ENCODE measurements at regions not wholly inside any gene's neighbourhood (a gene's known extent, or its start where the extent isn't known, plus 50 kb on each side); places are given as distances from the start of the nearest gene placed in this dataset.
"Not testable (repeated sequence)": the region's sequence is repeated elsewhere in the genome, so short reads cannot be mapped to it uniquely, and the experiment has no call there.

DNA sequence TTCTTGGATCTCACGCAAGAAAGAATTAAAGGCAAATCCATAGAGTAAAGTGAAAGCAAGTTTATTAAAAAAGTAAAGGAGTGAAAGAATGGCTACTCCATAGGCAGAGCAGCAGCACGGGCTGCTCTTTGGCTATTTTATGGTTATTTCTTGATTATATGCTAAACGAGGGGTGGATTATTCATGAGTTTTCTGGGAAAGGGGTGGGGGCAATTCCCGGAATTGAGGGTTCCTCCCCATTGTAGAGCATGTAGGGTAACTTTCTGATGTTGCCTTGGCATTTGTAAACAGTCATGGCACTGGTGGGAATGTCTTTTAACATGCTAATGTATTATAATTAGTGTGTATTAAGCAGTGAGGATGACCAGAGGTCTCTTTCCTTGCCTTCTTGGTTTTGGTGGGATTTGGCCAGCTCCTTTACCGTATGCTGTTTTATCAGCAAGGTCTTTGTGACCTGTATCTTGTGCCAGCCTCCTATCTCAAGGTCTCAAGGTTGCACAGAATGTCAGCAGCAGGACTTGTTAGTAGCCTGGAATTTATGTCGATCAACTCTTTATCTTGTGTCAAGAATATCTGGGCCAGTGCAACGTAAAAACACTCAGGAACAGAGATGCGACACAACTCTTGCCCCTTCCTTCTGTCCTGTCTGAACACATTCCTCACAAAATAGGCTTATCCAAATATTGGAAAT, 931.4 kb downstream of the QKI start:
- Mint-ChIP-seq H3K4me1 (ENCODE audit: low read depth, unreplicated experiment) (no peaks in the 10 kb centered on the region), H3K4me3 (ENCODE audit: unreplicated experiment) (no peak overlapping the region), H3K36me3 (ENCODE audit: unreplicated experiment) (no peaks in the 10 kb centered on the region), H3K9me3 (ENCODE audit: unreplicated experiment) (peaks cover 2% of the 10 kb centered on the region), H3K27me3 (ENCODE audit: unreplicated experiment) (no peaks in the 10 kb centered on the region), H3K27ac (ENCODE audit: unreplicated experiment) (no peak overlapping the region)
- TF ChIP-seq, protein P1, sequence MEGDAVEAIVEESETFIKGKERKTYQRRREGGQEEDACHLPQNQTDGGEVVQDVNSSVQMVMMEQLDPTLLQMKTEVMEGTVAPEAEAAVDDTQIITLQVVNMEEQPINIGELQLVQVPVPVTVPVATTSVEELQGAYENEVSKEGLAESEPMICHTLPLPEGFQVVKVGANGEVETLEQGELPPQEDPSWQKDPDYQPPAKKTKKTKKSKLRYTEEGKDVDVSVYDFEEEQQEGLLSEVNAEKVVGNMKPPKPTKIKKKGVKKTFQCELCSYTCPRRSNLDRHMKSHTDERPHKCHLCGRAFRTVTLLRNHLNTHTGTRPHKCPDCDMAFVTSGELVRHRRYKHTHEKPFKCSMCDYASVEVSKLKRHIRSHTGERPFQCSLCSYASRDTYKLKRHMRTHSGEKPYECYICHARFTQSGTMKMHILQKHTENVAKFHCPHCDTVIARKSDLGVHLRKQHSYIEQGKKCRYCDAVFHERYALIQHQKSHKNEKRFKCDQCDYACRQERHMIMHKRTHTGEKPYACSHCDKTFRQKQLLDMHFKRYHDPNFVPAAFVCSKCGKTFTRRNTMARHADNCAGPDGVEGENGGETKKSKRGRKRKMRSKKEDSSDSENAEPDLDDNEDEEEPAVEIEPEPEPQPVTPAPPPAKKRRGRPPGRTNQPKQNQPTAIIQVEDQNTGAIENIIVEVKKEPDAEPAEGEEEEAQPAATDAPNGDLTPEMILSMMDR (IDR thresholded peaks at IDR 0.05; ENCODE audit: partially characterized antibody, unreplicated experiment), result no peak
- DNase-seq, result no peak

DNA sequence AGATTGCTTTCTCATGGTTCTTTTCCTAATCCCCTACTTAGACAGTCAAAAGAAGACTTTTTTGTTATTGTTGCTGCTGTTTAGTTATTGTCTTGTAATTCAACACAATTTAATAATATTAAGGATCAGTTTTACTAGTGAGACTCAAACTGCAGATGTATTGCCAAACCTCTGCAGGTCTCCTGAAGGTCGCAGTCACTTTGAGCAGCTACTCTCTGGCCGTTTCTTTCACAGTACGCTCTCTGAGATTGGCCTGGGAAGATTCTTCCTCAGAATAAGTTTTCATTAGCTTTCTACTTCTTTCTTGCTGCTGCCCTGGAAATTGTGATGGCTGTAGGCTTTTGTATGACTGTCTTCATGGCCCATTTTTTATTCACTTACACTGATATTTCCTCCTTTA, 930.8 kb downstream of the QKI start:
- H3K27me3 Mint-ChIP-seq (ENCODE audit: unreplicated experiment), result no peaks in the 10 kb centered on the region
- no peaks in the 10 kb centered on the region for H3K36me3 Mint-ChIP-seq (ENCODE audit: unreplicated experiment)
- no peak for DNase-seq
- H3K4me3 Mint-ChIP-seq (ENCODE audit: unreplicated experiment), result no peak overlapping the region
- peaks cover 2% of the 10 kb centered on the region for H3K9me3 Mint-ChIP-seq (ENCODE audit: unreplicated experiment)
- TF ChIP-seq, protein P1 (IDR thresholded peaks at IDR 0.05; ENCODE audit: partially characterized antibody, unreplicated experiment), result no peak
- no peak overlapping the region for H3K27ac Mint-ChIP-seq (ENCODE audit: unreplicated experiment)
- no peaks in the 10 kb centered on the region for H3K4me1 Mint-ChIP-seq (ENCODE audit: low read depth, unreplicated experiment)

DNA sequence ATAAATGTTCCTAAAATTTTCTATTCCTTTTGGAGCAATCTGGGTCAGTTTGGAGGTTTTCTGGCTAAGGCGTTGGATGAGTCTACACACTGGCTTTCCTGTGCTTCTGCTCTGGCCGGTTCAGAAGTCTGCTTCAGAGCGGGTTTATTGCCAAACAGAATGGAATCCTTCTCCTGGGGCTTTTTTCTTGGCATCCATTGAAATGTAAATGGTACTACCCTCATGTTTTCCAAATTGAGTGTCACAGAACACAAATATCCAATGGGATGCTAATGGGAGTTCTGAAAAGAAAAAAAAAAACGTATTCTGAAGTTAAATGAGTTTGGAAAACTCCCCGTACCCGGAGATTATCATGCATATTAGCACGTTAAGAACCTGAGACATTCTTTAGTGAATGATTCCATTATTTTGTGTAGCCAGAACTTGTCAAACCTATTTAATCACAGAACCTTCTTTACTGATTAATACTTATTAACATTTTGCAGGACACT, 930.3 kb downstream of the QKI start:
- no peak for DNase-seq
- Mint-ChIP-seq H3K4me3 (ENCODE audit: unreplicated experiment) (no peak overlapping the region), H3K36me3 (ENCODE audit: unreplicated experiment) (no peaks in the 10 kb centered on the region), H3K27me3 (ENCODE audit: unreplicated experiment) (no peaks in the 10 kb centered on the region), H3K9me3 (ENCODE audit: unreplicated experiment) (peaks cover 2% of the 10 kb centered on the region), H3K27ac (ENCODE audit: unreplicated experiment) (no peak overlapping the region), H3K4me1 (ENCODE audit: low read depth, unreplicated experiment) (no peaks in the 10 kb centered on the region)
- TF ChIP-seq, protein P1 (IDR thresholded peaks at IDR 0.05; ENCODE audit: partially characterized antibody, unreplicated experiment), result no peak

DNA sequence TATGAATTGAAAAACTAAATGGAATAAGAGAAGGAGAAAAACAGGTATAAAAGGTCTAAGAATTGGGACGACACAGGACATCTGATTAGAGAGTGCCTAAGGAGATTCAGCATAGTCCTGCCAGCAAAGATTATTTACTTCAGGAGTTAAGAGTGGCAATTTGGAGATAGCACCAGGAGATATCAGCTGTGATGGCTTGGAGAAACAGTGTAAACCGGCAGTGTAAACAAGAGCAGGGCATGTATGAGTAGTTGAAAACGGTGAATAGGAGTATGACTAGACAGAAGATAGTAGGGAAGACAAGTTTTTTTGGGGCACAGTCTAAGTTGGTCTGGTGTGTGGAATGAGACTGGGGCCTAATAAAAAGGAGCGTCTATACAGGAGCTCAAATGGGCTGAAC, 924.9 kb downstream of the QKI start:
- H3K36me3 Mint-ChIP-seq (ENCODE audit: unreplicated experiment); H3K27ac Mint-ChIP-seq (ENCODE audit: unreplicated experiment); H3K4me1 Mint-ChIP-seq (ENCODE audit: low read depth, unreplicated experiment); H3K9me3 Mint-ChIP-seq (ENCODE audit: unreplicated experiment); DNase-seq; H3K27me3 Mint-ChIP-seq (ENCODE audit: unreplicated experiment); H3K4me3 Mint-ChIP-seq (ENCODE audit: unreplicated experiment): not testable (repeated sequence)

DNA sequence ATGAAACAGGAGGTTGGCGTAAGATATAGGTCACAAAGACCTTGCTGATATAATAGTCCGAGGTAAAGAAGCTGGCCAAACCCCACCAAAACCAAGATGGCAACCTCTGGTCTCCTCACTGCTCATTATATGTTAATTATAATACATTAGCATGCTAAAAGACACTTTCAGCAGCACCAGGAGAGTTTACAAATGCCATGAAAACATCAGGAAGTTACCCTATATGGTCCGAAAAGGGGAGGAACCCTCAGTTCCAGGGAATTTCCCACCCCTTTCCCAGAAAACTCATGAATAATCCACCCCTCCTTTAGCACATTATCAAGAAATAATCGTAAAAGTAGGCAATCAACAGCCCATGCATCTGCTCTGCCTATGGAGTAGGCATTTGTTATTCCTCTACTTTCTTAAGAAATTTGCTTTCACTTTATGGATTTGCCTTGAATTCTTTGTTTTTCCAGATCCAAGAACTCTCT, 923.4 kb downstream of the QKI start:
- H3K27ac Mint-ChIP-seq (ENCODE audit: unreplicated experiment), result no peak overlapping the region
- TF ChIP-seq, protein P1 (IDR thresholded peaks at IDR 0.05; ENCODE audit: partially characterized antibody, unreplicated experiment), result no peak

More for the DNA sequence above, 923.4 kb downstream of the QKI start:
- no peak for DNase-seq
- no peaks in the 10 kb centered on the region for H3K36me3 Mint-ChIP-seq (ENCODE audit: unreplicated experiment)
- H3K9me3 Mint-ChIP-seq (ENCODE audit: unreplicated experiment), result peaks cover under 1% of the 10 kb centered on the region
- no peaks in the 10 kb centered on the region for H3K27me3 Mint-ChIP-seq (ENCODE audit: unreplicated experiment)
- H3K4me1 Mint-ChIP-seq (ENCODE audit: low read depth, unreplicated experiment), result no peaks in the 10 kb centered on the region
- H3K4me3 Mint-ChIP-seq (ENCODE audit: unreplicated experiment), result no peak overlapping the region
